BLaER1 (cell line): ENCODE measurements at regions not wholly inside any gene's neighbourhood (a gene's known extent, or its start where the extent isn't known, plus 50 kb on each side); places are given as distances from the start of the nearest gene placed in this dataset.
"Not testable (repeated sequence)": the region's sequence is repeated elsewhere in the genome, so short reads cannot be mapped to it uniquely, and the experiment has no call there.

ENCODE experiments used
- H3K27ac ChIP-seq: shearing (Covaris generic); formaldehyde crosslinking; 2 replicates; pipeline ENCODE4 v1.8.1; 2022
- H3K27me3 ChIP-seq: shearing (Covaris generic); formaldehyde crosslinking; 2 replicates; pipeline ENCODE4 v1.8.1; 2022
- H3K36me3 ChIP-seq: shearing (Covaris generic); formaldehyde crosslinking; 2 replicates; pipeline ENCODE4 v1.8.1; 2022
- H3K4me1 ChIP-seq: shearing (Covaris generic); formaldehyde crosslinking; 2 replicates; pipeline ENCODE4 v1.8.1; 2022
- H3K4me2 ChIP-seq: shearing (Covaris generic); formaldehyde crosslinking; 2 replicates; pipeline ENCODE4 v1.8.1; 2022
- H3K4me3 ChIP-seq: shearing (Covaris generic); formaldehyde crosslinking; 2 replicates; pipeline ENCODE4 v1.8.1; 2022
- H3K9ac ChIP-seq: shearing (Covaris generic); formaldehyde crosslinking; 2 replicates; pipeline ENCODE4 v1.8.1; 2022
- H3K9me3 ChIP-seq: shearing (Covaris generic); formaldehyde crosslinking; 2 replicates; pipeline ENCODE4 v1.8.1; 2022
- H4K20me1 ChIP-seq: shearing (Covaris generic); formaldehyde crosslinking; 2 replicates; pipeline ENCODE4 v1.8.1; 2022
- Cebpa-rat ChIP-seq: shearing (Covaris generic); IDR thresholded peaks from 2 replicates; pipeline ENCODE4 v1.8.1; 2022

GRCh38 chr4:66279084-66279483 lies 608.8 kb upstream of the EPHA5 start:
- TF ChIP-seq Cebpa-rat = no peak
- no peak overlapping the region for H3K9ac ChIP-seq
- no peaks in the 10 kb centered on the region for H3K36me3 ChIP-seq
- H3K4me2 ChIP-seq = no peak overlapping the region
- no peaks in the 10 kb centered on the region for H3K9me3 ChIP-seq
- H4K20me1 ChIP-seq = no peaks in the 10 kb centered on the region
- H3K27me3 ChIP-seq = no peaks in the 10 kb centered on the region
- H3K4me3 ChIP-seq = no peak overlapping the region
- H3K4me1 ChIP-seq = no peaks in the 10 kb centered on the region
- H3K27ac ChIP-seq = no peak overlapping the region

DNA sequence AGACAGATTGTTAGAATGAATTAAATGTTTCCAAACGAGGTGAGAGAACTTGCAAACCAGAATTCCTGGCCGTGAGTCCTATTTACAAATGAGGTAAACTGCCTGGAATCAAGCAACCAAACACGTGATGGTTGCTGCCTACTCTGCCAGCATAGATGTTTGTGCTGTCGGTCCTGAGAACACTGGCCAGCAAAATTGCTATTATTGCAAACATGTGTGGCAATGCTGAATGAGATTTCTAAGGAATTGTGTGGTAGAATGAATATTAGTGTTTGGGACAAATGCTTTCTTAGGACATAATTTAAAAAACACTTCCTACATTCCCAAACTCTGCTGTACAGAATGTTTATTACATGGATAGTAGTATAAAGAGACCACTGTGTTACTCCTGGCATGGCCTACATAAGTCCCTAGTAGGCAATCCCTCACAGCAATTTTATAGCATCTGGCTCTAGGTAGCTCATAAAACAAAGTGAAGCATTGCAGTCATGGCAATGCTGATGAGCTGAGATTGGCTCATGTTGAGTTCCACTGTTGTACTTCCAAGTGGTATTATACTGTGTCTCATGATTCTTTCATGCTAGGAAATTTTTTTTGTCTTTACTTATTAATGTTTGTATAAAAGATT lies 605.2 kb upstream of the EPHA5 start:
- Histone ChIP-seq H3K4me3 (no peak overlapping the region), H3K36me3 (no peaks in the 10 kb centered on the region), H3K27ac (no peak overlapping the region), H3K27me3 (no peaks in the 10 kb centered on the region), H3K4me1 (no peaks in the 10 kb centered on the region), H4K20me1 (no peaks in the 10 kb centered on the region), H3K9me3 (no peaks in the 10 kb centered on the region), H3K4me2 (no peak overlapping the region), H3K9ac (no peak overlapping the region)
- TF ChIP-seq Cebpa-rat = no peak

GRCh38 chr4:66273110-66273509 lies 602.8 kb upstream of the EPHA5 start:
- Histone ChIP-seq H3K9me3 (no peaks in the 10 kb centered on the region), H3K27ac (no peak overlapping the region), H3K4me3 (no peak overlapping the region), H3K4me2 (no peak overlapping the region), H3K36me3 (no peaks in the 10 kb centered on the region), H3K27me3 (no peaks in the 10 kb centered on the region), H3K4me1 (no peaks in the 10 kb centered on the region), H3K9ac (no peak overlapping the region), H4K20me1 (no peaks in the 10 kb centered on the region)
- TF ChIP-seq Cebpa-rat = no peak

DNA sequence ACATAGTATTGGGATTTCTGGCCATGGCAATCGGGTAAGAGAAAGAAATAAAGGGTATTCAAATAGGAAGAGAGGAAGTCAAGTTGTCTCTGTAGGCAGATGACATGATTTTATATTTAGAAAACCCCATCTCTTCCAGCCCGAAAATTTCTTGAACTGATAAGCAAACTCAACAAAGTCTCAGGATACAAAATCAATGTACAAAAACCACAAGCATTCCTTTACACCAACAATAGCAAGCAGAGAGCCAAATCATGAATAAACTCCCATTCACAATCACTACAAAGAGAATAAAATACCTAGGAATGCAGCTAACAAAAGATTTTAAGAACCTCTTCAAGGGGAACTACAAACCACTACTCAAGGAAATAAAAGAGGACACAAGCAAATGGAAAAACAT lies 600.1 kb upstream of the EPHA5 start:
- not testable (repeated sequence) for H3K9ac ChIP-seq, H3K27me3 ChIP-seq, H3K27ac ChIP-seq, H3K36me3 ChIP-seq, H3K4me1 ChIP-seq, H4K20me1 ChIP-seq, H3K4me3 ChIP-seq, H3K9me3 ChIP-seq, H3K4me2 ChIP-seq

- H3K4me2 ChIP-seq, H4K20me1 ChIP-seq, H3K36me3 ChIP-seq, H3K4me3 ChIP-seq, H3K27ac ChIP-seq, H3K4me1 ChIP-seq, H3K9ac ChIP-seq, H3K27me3 ChIP-seq, H3K9me3 ChIP-seq: not testable (repeated sequence)
Measured at GRCh38 chr4:66266554-66266953, 596.3 kb upstream of the EPHA5 start.

- Histone ChIP-seq H3K4me1 (no peaks in the 10 kb centered on the region), H4K20me1 (no peaks in the 10 kb centered on the region), H3K36me3 (no peaks in the 10 kb centered on the region), H3K27ac (no peak overlapping the region), H3K27me3 (no peaks in the 10 kb centered on the region), H3K9me3 (0 out of 2 replicates have a peak, but pooled peaks cover 4% of the 10 kb centered on the region), H3K4me2 (no peak overlapping the region), H3K9ac (no peak overlapping the region), H3K4me3 (no peak overlapping the region)
- no peak for TF ChIP-seq Cebpa-rat
Measured at GRCh38 chr4:66266035-66266434, 595.7 kb upstream of the EPHA5 start.

GRCh38 chr4:66252291-66252690 lies 582.0 kb upstream of the EPHA5 start:
- H4K20me1 ChIP-seq = no peaks in the 10 kb centered on the region
- no peak for TF ChIP-seq Cebpa-rat
- H3K27me3 ChIP-seq = no peaks in the 10 kb centered on the region
- no peaks in the 10 kb centered on the region for H3K36me3 ChIP-seq
- no peaks in the 10 kb centered on the region for H3K4me1 ChIP-seq
- H3K4me3 ChIP-seq = no peak overlapping the region
- no peaks in the 10 kb centered on the region for H3K9me3 ChIP-seq
- no peak overlapping the region for H3K9ac ChIP-seq
- no peak overlapping the region for H3K4me2 ChIP-seq
- H3K27ac ChIP-seq = no peak overlapping the region

DNA sequence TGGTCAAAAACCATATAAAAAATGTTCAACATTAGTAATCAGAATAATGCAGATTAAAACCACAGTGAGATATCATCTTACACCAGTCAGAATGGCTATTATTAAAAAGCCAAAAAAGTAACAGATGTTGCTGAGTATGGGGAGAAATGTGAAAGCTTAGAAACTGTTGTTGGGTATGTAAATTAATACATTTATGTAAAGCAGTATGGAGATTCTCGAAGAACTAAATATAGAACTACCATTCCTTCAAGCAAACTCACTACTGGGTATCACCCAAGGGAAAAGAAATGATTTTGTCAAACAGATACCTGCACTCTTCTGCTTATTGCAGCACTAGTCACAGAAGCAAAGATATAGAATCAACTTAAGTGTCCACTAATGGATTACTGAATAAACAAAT lies 576.4 kb upstream of the EPHA5 start:
- Histone ChIP-seq H3K4me2 (no peak overlapping the region), H3K9ac (no peak overlapping the region), H3K4me3 (no peak overlapping the region), H3K27me3 (no peaks in the 10 kb centered on the region), H3K27ac (no peak overlapping the region), H3K9me3 (no peaks in the 10 kb centered on the region), H3K36me3 (no peaks in the 10 kb centered on the region), H4K20me1 (no peaks in the 10 kb centered on the region), H3K4me1 (no peaks in the 10 kb centered on the region)
- TF ChIP-seq Cebpa-rat = no peak

- no peak for TF ChIP-seq Cebpa-rat
- no peak overlapping the region for H3K4me2 ChIP-seq
- H4K20me1 ChIP-seq = no peaks in the 10 kb centered on the region
- H3K9ac ChIP-seq = no peak overlapping the region
- H3K27me3 ChIP-seq = no peaks in the 10 kb centered on the region
- H3K4me3 ChIP-seq = no peak overlapping the region
- no peaks in the 10 kb centered on the region for H3K9me3 ChIP-seq
- no peak overlapping the region for H3K27ac ChIP-seq
- H3K4me1 ChIP-seq = no peaks in the 10 kb centered on the region
- H3K36me3 ChIP-seq = no peaks in the 10 kb centered on the region
Measured at GRCh38 chr4:66235876-66236275, 565.6 kb upstream of the EPHA5 start.

DNA sequence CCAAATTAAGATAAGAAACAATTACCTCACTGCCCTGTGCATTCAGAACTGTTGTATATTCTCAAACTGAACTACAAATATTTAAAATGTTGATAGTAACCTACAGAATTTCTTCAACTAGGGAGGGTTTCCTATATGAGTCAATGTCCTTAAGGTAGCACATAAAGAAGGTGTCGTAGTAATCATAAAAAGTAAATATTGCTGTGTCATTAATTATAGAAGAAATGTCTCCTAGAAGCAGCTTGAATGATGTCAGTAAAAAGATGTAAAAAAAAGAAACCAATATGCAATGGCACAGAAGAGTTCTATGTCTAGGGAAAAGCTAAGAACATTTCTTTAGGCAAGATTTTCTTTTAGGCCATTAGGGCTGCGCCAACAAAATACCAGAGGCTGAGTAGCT lies 559.6 kb upstream of the EPHA5 start:
- no peaks in the 10 kb centered on the region for H3K36me3 ChIP-seq
- no peaks in the 10 kb centered on the region for H3K9me3 ChIP-seq
- H3K9ac ChIP-seq = no peak overlapping the region
- H3K4me1 ChIP-seq = no peaks in the 10 kb centered on the region
- no peaks in the 10 kb centered on the region for H3K27me3 ChIP-seq
- H3K27ac ChIP-seq = no peak overlapping the region
- no peak for TF ChIP-seq Cebpa-rat
- H3K4me2 ChIP-seq = no peak overlapping the region
- no peak overlapping the region for H3K4me3 ChIP-seq
- no peaks in the 10 kb centered on the region for H4K20me1 ChIP-seq

DNA sequence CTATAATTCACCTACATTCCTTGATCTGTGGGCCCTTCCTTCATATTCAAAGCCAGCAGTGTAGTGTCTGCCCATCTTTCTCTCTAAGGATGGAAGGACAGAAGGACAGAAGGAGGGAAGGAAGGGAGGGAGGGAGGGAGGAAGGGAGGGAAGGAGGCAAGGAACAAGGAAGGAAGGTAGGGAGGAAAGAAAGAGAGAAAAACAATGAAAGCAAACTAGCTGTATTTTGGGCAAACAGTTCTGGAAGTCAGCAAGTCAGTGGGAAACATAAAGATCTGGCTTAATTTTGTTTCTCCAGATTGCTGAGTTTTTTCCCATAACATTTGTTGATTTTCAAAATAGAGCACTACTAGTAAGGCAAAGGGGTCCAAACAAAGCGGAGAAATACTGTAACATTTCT lies 555.2 kb upstream of the EPHA5 start:
- TF ChIP-seq Cebpa-rat = no peak
- Histone ChIP-seq H3K27me3 (no peaks in the 10 kb centered on the region), H3K9ac (no peak overlapping the region), H3K4me2 (no peak overlapping the region), H4K20me1 (no peaks in the 10 kb centered on the region), H3K4me3 (no peak overlapping the region), H3K36me3 (no peaks in the 10 kb centered on the region), H3K27ac (no peak overlapping the region), H3K4me1 (no peaks in the 10 kb centered on the region), H3K9me3 (no peaks in the 10 kb centered on the region)
